GM12891 (cell line): ENCODE measurements at regions not wholly inside any gene's neighbourhood (a gene's known extent, or its start where the extent isn't known, plus 50 kb on each side); places are given as distances from the start of the nearest gene placed in this dataset.

ENCODE experiments used
- PAX5 ChIP-seq: IDR thresholded peaks from 2 replicates; pipeline ENCODE4 v1.6.1; 2011; ENCODE audit warnings: low read length, moderate library complexity, mild to moderate bottlenecking; ENCODE audit not compliant: insufficient read depth, severe bottlenecking
- POLR2A ChIP-seq: IDR thresholded peaks from 2 replicates; pipeline ENCODE4 v1.6.1; 2011; ENCODE audit warnings: low read depth, low read length, control low read depth
- POLR2AphosphoS5 ChIP-seq: IDR thresholded peaks from 2 replicates; pipeline ENCODE4 v1.6.1; 2011; ENCODE audit warnings: low read depth, low read length, control low read depth
- SPI1 ChIP-seq: IDR thresholded peaks from 2 replicates; pipeline ENCODE4 v1.6.1; 2011; ENCODE audit warnings: low read depth, low read length, control low read depth
- TAF1 ChIP-seq: IDR thresholded peaks from 2 replicates; pipeline ENCODE4 v1.6.1; 2011; ENCODE audit warnings: low read depth, low read length, control low read depth

- TF ChIP-seq POLR2A (no peak), POLR2AphosphoS5 (no peak), PAX5 (no peak), TAF1 (no peak), SPI1 (no peak)
These were observed 313.6 kb downstream of the NUAK1 start for GRCh38 chr12:105825141-105825540.
